ENCODE measurements at regions not wholly inside any gene's neighbourhood (a gene's known extent, or its start where the extent isn't known, plus 50 kb on each side); places are given as distances from the start of the nearest gene placed in this dataset.

DNA sequence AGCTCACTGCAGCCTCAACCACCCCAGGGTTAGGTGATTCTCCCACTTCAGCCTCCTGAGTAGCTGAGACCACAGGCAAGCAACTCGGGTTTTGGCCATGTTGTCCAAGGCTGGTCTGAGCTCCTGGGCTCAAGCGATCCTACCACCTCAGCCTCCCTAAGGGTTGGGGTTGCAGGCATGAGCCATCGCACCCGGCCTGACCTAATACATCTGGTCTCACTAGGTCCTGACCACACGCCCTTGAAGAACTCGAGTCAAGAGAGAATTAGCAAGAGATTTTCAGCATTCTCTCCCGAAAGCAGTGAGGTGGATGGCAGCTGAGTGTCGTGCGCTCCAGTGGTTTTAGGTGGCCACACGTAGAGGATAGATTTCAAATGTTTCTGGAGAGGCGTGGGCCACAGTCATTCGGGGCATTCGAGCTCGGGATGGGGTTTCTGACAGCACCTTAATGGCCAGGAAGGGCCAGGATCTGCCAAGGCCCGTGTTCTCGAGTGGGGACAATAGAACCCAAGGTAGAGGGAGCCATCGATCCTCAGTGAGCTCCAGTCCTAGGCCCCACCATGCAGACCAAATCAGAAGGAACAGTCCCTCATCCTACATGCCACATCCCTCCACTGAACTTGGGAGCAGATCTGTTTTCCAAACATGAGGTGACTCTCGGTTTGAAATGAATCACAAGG, 193.1 kb downstream of the ALG10 start:
- H3K27me3 ChIP-seq (ENCODE audit: control insufficient read depth, insufficient read depth, low read length): no peaks in the 10 kb centered on the region
- no peaks in the 10 kb centered on the region for H3K4me1 ChIP-seq (ENCODE audit: control insufficient read depth in 2 of 3, insufficient read depth in 2 of 3, low read depth in 1 of 3, low read length in 3 of 3)
- H3K36me3 ChIP-seq (ENCODE audit: control insufficient read depth in 2 of 3, insufficient read depth in 3 of 3, low read length in 3 of 3): no peaks in the 10 kb centered on the region
- H3K9ac ChIP-seq (ENCODE audit: low read length in 3 of 3): no peak overlapping the region
- H3K27ac ChIP-seq (ENCODE audit: low read depth in 2 of 2, low read length in 2 of 2): no peak overlapping the region
- intact Hi-C loops (cut with DNase I): loop anchor here (5.0 kb wide), 1 partner anchor 93 kb away; no protein-coding TSS in a partner anchor
- TF ChIP-seq, protein P1, sequence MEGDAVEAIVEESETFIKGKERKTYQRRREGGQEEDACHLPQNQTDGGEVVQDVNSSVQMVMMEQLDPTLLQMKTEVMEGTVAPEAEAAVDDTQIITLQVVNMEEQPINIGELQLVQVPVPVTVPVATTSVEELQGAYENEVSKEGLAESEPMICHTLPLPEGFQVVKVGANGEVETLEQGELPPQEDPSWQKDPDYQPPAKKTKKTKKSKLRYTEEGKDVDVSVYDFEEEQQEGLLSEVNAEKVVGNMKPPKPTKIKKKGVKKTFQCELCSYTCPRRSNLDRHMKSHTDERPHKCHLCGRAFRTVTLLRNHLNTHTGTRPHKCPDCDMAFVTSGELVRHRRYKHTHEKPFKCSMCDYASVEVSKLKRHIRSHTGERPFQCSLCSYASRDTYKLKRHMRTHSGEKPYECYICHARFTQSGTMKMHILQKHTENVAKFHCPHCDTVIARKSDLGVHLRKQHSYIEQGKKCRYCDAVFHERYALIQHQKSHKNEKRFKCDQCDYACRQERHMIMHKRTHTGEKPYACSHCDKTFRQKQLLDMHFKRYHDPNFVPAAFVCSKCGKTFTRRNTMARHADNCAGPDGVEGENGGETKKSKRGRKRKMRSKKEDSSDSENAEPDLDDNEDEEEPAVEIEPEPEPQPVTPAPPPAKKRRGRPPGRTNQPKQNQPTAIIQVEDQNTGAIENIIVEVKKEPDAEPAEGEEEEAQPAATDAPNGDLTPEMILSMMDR (IDR thresholded peaks at IDR 0.05; ENCODE audit: borderline replicate concordance, extremely low read depth, insufficient read depth): no peak
- H3K9me3 ChIP-seq (ENCODE audit: control insufficient read depth in 2 of 3, insufficient read depth in 1 of 3, low read length in 3 of 3): no peaks in the 10 kb centered on the region
- no peak for DNase-seq
- H3K4me3 ChIP-seq (ENCODE audit: low read length in 3 of 3): no peak overlapping the region
- no peak for FAIRE-seq

GRCh38 chr12:34215893-34216285, 193.6 kb downstream of the ALG10 start:
- no peak overlapping the region for H3K9ac ChIP-seq (ENCODE audit: low read length in 3 of 3)
- H3K27ac ChIP-seq (ENCODE audit: low read depth in 2 of 2, low read length in 2 of 2): no peak overlapping the region
- no peaks in the 10 kb centered on the region for H3K27me3 ChIP-seq (ENCODE audit: control insufficient read depth, insufficient read depth, low read length)
- TF ChIP-seq, protein P1 (IDR thresholded peaks at IDR 0.05; ENCODE audit: borderline replicate concordance, extremely low read depth, insufficient read depth): no peak
- H3K4me1 ChIP-seq (ENCODE audit: control insufficient read depth in 2 of 3, insufficient read depth in 2 of 3, low read depth in 1 of 3, low read length in 3 of 3): no peaks in the 10 kb centered on the region
- H3K9me3 ChIP-seq (ENCODE audit: control insufficient read depth in 2 of 3, insufficient read depth in 1 of 3, low read length in 3 of 3): no peaks in the 10 kb centered on the region
- no peak overlapping the region for H3K4me3 ChIP-seq (ENCODE audit: low read length in 3 of 3)
- no peaks in the 10 kb centered on the region for H3K36me3 ChIP-seq (ENCODE audit: control insufficient read depth in 2 of 3, insufficient read depth in 3 of 3, low read length in 3 of 3)
- no peak for FAIRE-seq
- intact Hi-C loops (cut with DNase I): loop anchor here (5.0 kb wide), 1 partner anchor 94 kb away; no protein-coding TSS in a partner anchor
- DNase-seq: no peak

DNA sequence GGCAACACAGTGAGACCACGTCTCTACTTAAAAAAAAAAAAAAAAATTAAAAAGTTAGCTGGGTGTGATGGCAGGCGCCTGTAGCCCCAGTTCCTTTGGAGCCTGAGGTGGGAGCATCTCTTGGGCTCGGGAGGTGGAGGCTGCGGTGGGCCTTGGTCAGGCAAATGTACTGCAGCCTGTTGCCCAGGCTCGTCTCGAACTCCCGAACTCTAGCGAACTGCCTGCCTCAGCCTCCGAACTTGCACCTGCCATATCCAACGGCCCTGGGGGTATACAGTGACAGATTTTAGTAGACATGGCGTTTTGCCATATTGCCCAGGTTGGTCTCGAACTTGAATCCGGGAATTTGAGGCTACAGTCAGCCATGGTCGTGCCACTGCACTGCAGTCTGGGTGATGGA, 195.4 kb downstream of the ALG10 start:
- intact Hi-C loops (cut with DNase I): loop anchor here (5.0 kb wide), 1 partner anchor 95 kb away; no protein-coding TSS in a partner anchor
- DNase-seq (no peak), FAIRE-seq (no peak)
- Histone ChIP-seq H3K27ac (ENCODE audit: low read depth in 2 of 2, low read length in 2 of 2) (no peak overlapping the region), H3K4me1 (ENCODE audit: control insufficient read depth in 2 of 3, insufficient read depth in 2 of 3, low read depth in 1 of 3, low read length in 3 of 3) (no peaks in the 10 kb centered on the region), H3K9me3 (ENCODE audit: control insufficient read depth in 2 of 3, insufficient read depth in 1 of 3, low read length in 3 of 3) (no peaks in the 10 kb centered on the region), H3K9ac (ENCODE audit: low read length in 3 of 3) (no peak overlapping the region), H3K36me3 (ENCODE audit: control insufficient read depth in 2 of 3, insufficient read depth in 3 of 3, low read length in 3 of 3) (no peaks in the 10 kb centered on the region), H3K27me3 (ENCODE audit: control insufficient read depth, insufficient read depth, low read length) (no peaks in the 10 kb centered on the region), H3K4me3 (ENCODE audit: low read length in 3 of 3) (no peak overlapping the region)
- TF ChIP-seq, protein P1 (IDR thresholded peaks at IDR 0.05; ENCODE audit: borderline replicate concordance, extremely low read depth, insufficient read depth): no peak
